ENCODE measurements at regions not wholly inside any gene's neighbourhood (a gene's known extent, or its start where the extent isn't known, plus 50 kb on each side); places are given as distances from the start of the nearest gene placed in this dataset.
"Not testable (repeated sequence)": the region's sequence is repeated elsewhere in the genome, so short reads cannot be mapped to it uniquely, and the experiment has no call there.

- no peak for DNase-seq
Observed at GRCh38 chr5:7117961-7118360, 278.0 kb upstream of the ADCY2 start.

GRCh38 chr5:7131680-7132079, 264.3 kb upstream of the ADCY2 start:
- DNase-seq = no peak

GRCh38 chr5:7146886-7147285, 249.1 kb upstream of the ADCY2 start:
- DNase-seq = peak; percentile 6

- no peak for DNase-seq
Observed at GRCh38 chr5:7157083-7157482, 238.9 kb upstream of the ADCY2 start.

- DNase-seq = no peak
Observed at GRCh38 chr5:7169240-7169878, 226.6 kb upstream of the ADCY2 start.

- DNase-seq = not testable (repeated sequence)
Observed at GRCh38 chr5:7170785-7171184, 225.2 kb upstream of the ADCY2 start.

- DNase-seq = no peak
Observed at GRCh38 chr5:7179364-7179763, 216.6 kb upstream of the ADCY2 start.

- no peak for DNase-seq
Observed at GRCh38 chr5:7181841-7182240, 214.1 kb upstream of the ADCY2 start.

- no peak for DNase-seq
Observed at GRCh38 chr5:7185742-7186141, 210.2 kb upstream of the ADCY2 start.

GRCh38 chr5:7186818-7187217, 209.1 kb upstream of the ADCY2 start:
- no peak for DNase-seq

GRCh38 chr5:7190712-7191250, 205.2 kb upstream of the ADCY2 start:
- no peak for DNase-seq

- no peak for DNase-seq
Observed at GRCh38 chr5:7192016-7192415, 203.9 kb upstream of the ADCY2 start.

GRCh38 chr5:7202846-7203245, 193.1 kb upstream of the ADCY2 start:
- no peak for DNase-seq

GRCh38 chr5:7207979-7208378, 188.0 kb upstream of the ADCY2 start:
- DNase-seq = no peak

GRCh38 chr5:7208938-7209337, 187.0 kb upstream of the ADCY2 start:
- DNase-seq = no peak

- DNase-seq = peak; percentile 11
Observed at GRCh38 chr5:7209658-7210057, 186.3 kb upstream of the ADCY2 start.

GRCh38 chr5:7210549-7210948, 185.4 kb upstream of the ADCY2 start:
- DNase-seq = no peak

- no peak for DNase-seq
Observed at GRCh38 chr5:7213525-7213924, 182.4 kb upstream of the ADCY2 start.

- no peak for DNase-seq
Observed at GRCh38 chr5:7214906-7215416, 181.0 kb upstream of the ADCY2 start.

- DNase-seq = no peak
Observed at GRCh38 chr5:7218141-7218540, 177.8 kb upstream of the ADCY2 start.

GRCh38 chr5:7220156-7220555, 175.8 kb upstream of the ADCY2 start:
- DNase-seq = no peak

GRCh38 chr5:7221041-7221440, 174.9 kb upstream of the ADCY2 start:
- no peak for DNase-seq

- no peak for DNase-seq
Observed at GRCh38 chr5:7225826-7226225, 170.1 kb upstream of the ADCY2 start.

GRCh38 chr5:7242118-7242710, 153.7 kb upstream of the ADCY2 start:
- DNase-seq = no peak

- no peak for DNase-seq
Observed at GRCh38 chr5:7244208-7244607, 151.7 kb upstream of the ADCY2 start.
